NB4 (cell line): ENCODE measurements at regions not wholly inside any gene's neighbourhood (a gene's known extent, or its start where the extent isn't known, plus 50 kb on each side); places are given as distances from the start of the nearest gene placed in this dataset.

Experiments
- DNase-seq: peaks from one replicate; pipeline ENCODE4 v3.0.0; 2010; ENCODE audit warnings: low read depth
- H3K4me3 ChIP-seq: one replicate; pipeline ENCODE4 v1.5.1; 2011; ENCODE audit warnings: mild to moderate bottlenecking, low read depth, low read length, moderate library complexity
- MAX ChIP-seq: IDR thresholded peaks from 2 replicates; pipeline ENCODE4 v1.6.1; 2011; ENCODE audit warnings: low read depth, low read length
- MYC ChIP-seq: IDR thresholded peaks from 2 replicates; pipeline ENCODE4 v1.6.1; 2011; ENCODE audit warnings: low read depth, low read length
- POLR2A ChIP-seq: IDR thresholded peaks from 2 replicates; pipeline ENCODE4 v1.6.1; 2011; ENCODE audit warnings: mild to moderate bottlenecking; ENCODE audit not compliant: insufficient read length; ENCODE audit errors: extremely low read depth
- TF ChIP-seq, protein P1 (sequence below): IDR thresholded peaks from one replicate; pipeline ENCODE4 v1.5.1; 2012; ENCODE audit warnings: low read depth, low read length

DNA sequence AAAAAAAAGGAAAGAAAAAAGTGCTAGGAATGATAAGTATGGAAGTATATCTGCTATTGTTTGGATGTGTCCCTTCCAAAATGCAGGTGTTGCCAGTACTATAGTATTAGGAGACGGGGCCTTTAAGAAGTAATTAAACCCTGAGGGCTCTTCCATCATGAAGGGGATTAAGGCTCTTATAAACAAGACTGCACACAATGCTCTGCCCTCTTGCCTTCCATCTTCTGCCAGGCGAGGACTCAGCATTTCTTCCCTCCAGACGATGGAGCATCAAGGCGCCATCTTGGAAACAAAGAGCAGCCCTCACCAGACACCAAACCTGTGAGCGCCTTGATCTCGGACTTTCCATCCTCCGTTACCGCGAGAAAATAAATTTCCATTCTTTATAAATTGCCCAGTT is 120.1 kb upstream of the GPM6A start:
- H3K4me3 ChIP-seq = no peak overlapping the region
- TF ChIP-seq, protein P1, sequence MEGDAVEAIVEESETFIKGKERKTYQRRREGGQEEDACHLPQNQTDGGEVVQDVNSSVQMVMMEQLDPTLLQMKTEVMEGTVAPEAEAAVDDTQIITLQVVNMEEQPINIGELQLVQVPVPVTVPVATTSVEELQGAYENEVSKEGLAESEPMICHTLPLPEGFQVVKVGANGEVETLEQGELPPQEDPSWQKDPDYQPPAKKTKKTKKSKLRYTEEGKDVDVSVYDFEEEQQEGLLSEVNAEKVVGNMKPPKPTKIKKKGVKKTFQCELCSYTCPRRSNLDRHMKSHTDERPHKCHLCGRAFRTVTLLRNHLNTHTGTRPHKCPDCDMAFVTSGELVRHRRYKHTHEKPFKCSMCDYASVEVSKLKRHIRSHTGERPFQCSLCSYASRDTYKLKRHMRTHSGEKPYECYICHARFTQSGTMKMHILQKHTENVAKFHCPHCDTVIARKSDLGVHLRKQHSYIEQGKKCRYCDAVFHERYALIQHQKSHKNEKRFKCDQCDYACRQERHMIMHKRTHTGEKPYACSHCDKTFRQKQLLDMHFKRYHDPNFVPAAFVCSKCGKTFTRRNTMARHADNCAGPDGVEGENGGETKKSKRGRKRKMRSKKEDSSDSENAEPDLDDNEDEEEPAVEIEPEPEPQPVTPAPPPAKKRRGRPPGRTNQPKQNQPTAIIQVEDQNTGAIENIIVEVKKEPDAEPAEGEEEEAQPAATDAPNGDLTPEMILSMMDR = no peak
- no peak for DNase-seq

DNA sequence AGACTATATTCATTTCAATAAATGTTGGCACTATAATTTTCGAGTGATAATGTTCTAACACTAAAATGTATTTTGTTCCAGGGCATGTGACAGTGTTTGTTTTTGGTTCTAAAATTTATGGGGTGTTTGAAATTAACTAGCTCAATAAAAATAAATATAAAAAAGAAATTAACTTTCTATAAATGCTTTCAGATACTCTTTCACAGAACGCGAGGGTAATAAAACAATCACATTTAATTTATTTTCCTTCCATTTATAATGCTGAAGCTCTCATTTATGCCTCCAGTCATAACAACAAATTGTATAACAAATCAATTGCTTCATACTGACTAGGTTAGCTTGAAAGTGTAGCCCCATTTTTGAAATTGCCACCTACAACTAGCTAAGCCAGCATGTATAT is 122.4 kb upstream of the GPM6A start:
- H3K4me3 ChIP-seq = no peak overlapping the region
- TF ChIP-seq, protein P1 = no peak
- TF ChIP-seq POLR2A (no peak), MAX (no peak), MYC (no peak)
- no peak for DNase-seq

DNA sequence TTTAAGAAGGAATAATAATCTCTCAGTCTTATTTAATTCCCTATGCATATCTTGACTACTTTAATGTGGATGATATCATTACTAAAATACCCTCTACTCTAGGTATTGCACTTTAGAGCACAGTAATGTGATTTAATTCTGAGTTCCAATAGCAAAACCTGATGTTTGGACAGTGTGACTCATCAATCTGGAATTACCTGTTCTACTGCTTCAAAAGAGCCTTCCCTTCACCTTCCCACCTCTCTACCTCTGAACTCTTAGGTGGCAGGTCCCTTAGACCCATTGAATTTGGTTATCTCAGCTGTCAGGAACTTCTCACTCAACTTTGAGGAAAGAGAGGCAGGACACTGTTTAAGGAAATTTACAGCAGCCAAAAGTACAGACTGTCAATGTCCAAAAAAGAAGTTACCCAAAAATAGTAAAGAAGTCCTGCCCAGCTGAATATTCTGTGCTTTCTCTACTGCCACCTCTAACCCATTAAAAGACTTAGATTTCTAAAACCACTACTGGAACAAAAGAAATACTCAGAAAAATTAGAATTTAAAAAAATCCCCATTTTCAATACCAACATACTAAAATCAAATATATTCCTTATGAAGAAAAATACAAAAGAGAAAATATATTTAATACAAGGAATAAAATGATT is 123.1 kb upstream of the GPM6A start:
- no peak for TF ChIP-seq MYC
- TF ChIP-seq MAX = no peak
- TF ChIP-seq, protein P1 = no peak
- no peak for TF ChIP-seq POLR2A
- no peak overlapping the region for H3K4me3 ChIP-seq
- no peak for DNase-seq

DNA sequence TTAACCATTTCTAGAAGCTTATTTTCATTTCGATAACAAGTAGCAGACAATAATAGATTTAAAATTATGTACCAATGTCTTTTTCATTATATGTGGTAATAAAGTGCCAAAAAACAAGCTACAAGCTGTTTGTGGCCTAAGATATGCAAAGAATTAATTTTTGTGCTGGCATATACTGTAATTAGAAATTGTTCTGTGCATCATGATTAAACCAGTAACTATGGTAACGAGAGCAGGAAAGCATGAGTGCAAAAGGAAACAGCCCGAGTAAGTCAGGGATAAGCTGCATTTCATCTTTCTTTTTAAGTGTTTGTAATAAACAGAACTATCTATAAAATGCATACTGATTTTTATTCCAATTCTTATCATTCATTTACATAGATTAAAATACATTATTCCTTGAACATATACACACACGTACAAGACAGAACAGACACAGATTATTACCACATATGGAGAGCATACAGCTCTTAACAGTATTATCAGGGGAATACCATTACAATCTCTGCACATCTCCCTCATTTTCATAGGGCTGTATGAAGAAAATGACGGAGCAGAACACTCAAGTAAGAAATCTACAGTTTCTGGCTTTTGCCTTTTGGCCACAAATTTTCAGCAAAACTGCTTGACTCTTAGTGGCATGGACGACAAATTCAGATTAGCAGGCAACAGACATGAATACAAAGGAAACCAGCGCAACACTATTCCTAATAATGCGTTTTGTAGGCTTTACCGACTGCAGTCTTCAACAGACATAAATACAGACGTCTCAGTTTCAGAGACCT is 121.3 kb upstream of the WDR17 start:
- TF ChIP-seq, protein P1 = no peak
- TF ChIP-seq MYC (no peak), MAX (no peak), POLR2A (no peak)
- no peak for DNase-seq
- H3K4me3 ChIP-seq = no peak overlapping the region

DNA sequence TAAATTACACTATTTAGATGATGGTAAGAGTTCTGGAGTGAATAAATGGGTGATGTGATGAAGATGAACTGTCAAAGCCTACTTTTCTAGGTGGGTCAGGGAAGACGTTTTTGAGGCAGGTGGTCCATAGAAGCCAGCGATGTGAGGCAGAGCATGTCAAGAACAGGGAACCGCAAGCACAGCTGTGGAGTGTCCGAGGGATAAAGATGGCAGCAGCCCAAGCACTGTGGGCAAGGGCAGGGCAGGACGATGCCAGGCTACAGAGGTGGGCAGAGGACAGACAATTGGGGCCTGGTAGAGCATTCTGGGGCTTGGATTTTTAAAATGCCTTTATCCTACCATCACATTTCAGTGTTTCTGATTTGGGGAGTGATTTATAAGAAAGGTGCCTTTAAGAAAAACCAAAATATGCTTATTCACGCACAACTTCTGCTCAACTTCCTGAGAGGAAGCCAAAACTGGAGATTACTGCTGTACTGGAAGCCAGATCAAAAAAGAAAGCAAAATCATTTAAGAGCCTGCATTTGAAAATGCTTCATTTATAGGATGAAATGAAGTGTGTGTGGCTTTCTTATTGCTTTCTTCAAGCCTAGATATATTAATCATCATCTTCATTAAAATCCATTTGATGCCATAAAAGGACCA is 119.0 kb upstream of the WDR17 start:
- no peak for DNase-seq
- TF ChIP-seq MYC (no peak), POLR2A (no peak), MAX (no peak)
- TF ChIP-seq, protein P1 = no peak
- H3K4me3 ChIP-seq = no peak overlapping the region
